NCI-H526 treated with DMSO at 0.1 percent for 48 hours (cell line): ENCODE measurements at regions not wholly inside any gene's neighbourhood (a gene's known extent, or its start where the extent isn't known, plus 50 kb on each side); places are given as distances from the start of the nearest gene placed in this dataset.
A peak's percentile ranks its signal among the peaks of the same experiment; 100 is the strongest.

Source experiments
- DNase-seq: peaks from one replicate; lab custom pipeline; 2025; lab: John Stamatoyannopoulos, UW

DNA sequence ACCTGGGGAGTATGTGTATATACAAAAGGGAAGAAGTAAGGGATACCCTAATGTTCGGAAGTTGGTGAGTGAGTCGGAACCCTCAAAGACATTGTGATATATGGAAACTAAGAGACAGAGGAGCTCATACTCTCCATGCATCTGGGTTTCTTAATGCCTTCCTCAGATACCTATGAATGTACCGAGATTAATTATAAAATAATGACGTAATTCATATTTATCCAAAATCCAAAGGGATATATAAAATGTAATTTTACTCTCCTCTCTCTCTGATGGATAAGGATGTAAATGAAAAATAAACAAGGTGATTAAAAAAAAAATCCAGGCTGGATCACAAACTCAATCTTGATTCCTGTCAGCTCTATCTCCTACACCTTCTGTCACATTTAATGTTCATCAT lies 275.9 kb upstream of the FAM241A start:
- DNase-seq, result no peak

DNA sequence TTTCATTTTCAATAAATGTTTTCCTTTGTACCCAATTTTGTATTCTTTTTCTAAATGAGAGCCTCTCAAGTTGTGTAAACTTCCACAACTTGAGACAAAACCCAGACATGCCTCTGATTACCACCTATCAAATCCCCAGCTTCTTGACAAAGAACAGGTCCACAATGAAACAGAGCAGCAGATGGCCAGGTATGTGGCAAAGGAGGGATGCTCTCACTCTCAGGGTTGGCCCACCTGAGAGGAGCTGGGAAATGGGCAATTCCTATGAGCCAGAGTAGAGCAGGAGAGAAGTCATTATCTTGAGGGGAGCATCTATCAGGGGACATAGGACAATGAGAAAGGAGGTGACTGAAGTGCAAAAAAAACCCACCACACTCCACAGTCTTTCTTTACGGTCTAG lies 273.5 kb upstream of the FAM241A start:
- DNase-seq, result no peak

DNA sequence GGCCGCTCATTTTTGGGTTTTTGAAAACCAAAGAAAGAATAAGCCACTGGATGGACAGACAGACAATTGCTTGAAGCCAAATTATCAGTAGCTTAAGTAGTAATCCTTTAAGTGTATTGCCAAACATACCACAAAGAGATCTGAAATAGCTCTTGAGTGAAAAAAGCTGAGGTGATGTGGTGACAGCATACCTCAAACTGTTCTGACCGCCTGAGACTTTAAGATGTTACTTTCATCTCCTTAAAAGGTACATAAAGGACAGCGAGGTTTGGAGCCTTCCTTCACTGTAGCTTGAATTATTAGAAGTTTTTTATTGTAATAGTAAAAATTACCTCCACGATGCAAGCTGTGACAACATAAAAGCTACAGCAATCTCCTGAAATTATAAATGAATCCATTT lies 271.5 kb upstream of the FAM241A start:
- no peak for DNase-seq

DNA sequence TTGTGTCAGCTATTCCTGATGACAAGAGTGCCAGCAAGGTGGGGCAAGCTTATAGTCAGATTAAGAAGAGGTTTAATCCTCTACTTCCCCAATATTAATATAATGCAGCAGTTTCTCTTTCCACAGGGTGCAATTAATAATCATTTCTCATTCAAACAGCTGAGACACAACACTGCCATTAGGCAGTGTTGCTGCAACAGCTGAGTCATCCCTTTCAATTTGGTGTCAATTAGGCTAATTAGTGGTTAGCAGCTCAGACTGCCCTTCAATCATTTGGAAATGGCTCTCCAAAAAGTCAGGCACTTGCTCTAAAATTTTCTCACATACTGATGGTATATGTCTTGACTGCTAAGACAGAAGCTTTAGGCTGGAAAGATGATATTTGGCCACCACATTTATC lies 265.7 kb upstream of the FAM241A start:
- no peak for DNase-seq

DNA sequence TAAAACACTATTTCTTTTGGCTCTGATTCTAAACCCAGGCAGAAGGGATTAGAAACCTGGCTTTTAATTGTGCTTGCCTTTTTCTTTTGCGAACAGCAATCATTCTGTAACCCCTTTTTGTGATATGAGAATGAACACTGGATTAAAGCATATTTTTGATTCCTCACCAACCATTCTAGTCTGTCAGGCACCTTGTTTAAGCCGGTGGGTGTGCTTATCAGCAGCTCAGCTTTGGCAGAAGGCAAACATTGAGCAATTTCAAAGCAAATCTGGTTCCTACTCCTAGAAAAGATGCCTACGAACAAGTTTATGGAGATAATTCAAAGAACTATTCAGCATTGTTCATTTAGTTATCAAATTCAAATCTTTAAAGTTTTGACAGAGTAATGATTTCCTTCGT lies 265.1 kb upstream of the FAM241A start:
- no peak for DNase-seq

DNA sequence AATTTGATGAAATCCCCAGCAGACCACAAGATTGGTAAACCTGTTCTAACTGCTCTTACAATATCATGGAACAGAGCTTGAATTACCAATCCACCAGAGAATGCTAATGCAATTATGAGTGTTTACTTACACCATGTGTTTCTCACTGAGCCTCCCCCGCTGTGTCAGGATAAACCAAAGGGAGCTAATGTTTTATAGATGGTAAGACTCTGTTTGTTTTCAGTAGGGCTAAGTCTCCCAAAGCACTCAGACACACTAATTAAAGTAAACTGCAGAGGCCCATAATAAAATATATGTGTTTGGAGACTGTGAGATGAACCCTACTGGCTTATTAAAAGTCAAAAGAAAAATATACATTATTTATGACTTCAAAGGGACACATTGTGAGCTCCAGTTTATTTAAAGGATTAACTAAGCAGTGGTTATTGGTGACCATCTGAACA lies 261.7 kb upstream of the FAM241A start:
- DNase-seq, result peak; percentile 19

DNA sequence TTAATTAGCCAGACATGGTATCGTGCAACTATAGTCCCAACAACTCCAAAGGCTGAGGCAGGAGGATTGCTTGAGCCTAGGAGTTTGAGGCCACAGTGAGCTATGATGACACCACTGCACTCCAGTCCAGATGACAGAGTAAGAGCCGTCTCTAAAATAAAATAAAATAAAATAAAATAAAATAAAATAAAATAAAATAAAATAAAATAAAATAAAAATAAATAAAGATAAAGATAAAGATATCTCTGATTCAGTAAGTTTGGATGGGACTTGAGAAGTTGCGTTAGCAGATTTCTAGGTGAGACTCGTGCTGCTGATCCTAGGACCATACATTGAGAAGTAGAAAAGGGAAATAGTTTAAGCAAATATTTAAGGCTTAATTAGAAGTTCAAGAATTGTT lies 254.8 kb upstream of the FAM241A start:
- DNase-seq, result no peak

DNA sequence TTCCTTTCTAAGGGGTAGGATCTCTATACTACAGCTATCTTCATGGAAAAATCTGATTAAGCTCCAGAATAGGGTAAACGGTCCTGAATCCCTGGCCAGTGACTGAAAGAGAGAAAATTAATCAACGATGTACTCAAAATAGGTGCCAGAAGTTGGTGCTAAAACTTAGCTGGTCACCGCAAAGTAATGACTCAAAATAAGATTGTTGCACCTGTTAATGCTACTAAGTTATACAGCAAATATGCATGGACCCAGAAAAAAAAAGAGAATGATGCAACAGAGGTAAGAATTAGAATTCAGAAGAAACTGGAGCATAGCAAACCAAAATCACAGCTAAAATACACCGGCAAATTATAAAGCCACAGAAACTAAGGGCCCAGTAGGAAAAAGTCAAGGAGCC lies 239.7 kb upstream of the FAM241A start:
- no peak for DNase-seq

DNA sequence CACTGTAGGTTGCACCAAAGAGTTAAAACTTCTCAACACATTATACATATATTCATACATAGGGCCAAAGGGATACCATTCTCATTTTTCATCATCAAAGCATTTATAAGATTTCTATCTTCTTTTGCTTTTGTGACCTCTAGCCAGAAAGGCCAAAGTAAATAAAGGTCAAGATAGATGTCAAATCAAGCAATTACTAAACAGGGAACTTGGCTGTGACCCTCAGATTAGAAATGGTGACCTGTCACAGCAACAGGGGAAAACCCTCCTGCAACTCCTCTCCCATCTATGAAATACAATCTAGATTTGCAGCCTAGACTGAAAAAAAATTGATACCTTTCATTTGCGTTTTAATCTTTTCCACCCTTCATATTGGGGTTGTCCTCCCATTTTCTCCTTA lies 225.6 kb upstream of the FAM241A start:
- DNase-seq, result no peak

DNA sequence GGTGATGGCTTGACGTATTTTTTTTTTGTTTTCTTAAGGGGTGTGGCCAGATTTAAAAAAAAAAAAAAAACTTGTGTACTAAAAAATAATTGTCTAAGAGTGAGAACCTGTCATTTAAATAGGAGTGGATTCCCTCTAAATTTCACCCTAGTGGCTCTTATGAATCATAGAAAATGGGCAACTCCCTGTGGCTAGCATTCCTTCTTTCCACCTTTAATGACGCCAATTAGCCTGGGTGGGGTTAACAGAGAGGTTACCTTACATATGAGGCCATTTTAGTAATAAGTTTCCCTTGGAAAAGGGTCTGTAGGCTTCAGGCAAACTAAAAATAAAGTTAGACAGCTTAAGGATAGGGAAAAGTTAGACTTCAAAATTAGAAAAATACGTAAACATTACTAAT lies 223.5 kb upstream of the FAM241A start:
- DNase-seq, result no peak

DNA sequence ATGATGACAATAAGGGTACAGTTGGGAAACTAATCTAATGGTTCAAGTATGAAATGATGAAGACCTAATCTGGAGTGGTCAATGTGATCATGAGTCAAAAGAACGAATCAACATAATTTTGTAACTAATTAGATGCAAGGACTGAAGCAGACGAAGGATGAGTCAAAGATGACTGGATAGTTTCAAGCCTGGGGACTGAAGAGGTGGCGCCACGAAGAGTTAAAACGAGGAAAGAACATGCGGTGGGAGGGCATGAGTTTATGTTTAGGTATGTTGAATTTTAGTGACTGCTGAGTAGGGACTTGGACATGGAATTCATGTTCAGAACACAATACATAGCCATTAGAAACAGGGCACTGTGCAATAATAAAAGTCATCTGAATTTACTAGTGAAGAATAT lies 221.5 kb upstream of the FAM241A start:
- no peak for DNase-seq

DNA sequence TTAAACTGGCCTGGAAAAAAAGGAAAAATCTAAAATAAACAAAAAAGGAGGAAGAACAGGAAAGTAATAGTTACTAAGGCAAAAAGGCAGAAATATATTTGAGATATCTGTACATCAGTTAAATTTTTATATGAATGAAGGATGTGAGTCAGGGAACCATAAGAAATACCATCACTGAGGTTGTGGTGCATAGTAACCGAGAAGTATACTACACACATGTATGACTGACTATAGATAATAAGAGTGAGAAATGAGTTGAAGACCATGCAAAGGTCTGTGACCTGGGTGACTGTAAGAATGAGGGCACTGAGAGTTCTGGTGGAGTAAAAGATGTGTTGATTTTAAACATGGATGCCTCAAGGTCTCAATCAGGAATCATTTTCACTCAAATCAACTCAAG lies 220.6 kb upstream of the FAM241A start:
- DNase-seq, result no peak

DNA sequence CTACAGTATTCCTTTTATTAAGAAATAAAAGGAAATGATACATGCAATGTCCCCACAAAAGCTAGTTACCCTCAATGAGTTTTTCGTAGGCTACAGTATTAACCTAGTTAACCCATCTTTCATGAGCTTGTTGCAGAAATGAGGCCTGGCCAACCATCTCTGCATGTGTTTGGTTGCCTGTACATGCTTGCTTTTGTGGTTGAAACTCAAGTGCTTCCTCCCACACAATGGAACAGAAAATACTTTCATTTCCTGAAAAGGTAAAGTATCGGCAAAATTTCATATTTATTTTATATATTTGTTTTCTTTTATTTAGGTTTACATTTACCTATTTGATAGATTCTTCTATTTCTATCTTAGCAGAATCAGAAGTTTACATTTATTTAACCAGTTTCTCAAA lies 214.6 kb upstream of the FAM241A start:
- no peak for DNase-seq

DNA sequence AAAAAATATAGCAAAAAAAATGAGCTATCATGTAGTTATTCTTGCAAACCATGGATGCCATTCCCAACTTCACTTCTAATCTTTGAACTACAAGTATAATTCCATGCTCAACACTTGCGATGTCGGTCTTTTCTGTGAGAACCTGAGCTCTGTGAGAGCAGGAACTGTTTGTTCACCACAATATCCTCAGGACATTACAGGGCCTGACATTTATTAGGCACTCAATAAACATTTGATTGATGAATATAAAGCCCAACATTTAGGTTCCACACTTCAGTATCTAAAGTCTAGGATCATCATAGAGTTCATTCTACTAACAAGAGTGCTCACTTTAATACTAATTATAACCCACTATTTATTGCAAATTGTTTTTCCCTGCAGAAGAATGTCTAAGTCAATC lies 211.6 kb upstream of the FAM241A start:
- no peak for DNase-seq

DNA sequence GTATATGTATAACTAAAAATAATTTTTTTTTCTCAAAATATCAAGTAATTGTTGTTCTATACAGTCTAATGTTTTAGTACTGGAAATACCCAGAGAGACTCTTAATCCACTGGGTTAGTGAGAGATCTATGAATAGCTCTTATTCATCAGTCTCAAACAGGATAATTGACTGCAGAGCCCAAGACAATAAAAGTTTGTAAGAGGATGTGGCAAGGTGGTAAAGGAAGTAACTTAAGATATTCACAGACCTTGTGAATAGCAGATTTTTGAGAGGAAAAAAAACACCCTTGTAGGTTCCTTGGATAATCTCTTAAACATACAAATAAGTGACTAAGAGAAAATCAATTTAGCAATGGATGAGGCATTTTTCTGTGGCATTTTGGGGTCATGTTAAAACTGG lies 210.9 kb upstream of the FAM241A start:
- DNase-seq, result no peak

DNA sequence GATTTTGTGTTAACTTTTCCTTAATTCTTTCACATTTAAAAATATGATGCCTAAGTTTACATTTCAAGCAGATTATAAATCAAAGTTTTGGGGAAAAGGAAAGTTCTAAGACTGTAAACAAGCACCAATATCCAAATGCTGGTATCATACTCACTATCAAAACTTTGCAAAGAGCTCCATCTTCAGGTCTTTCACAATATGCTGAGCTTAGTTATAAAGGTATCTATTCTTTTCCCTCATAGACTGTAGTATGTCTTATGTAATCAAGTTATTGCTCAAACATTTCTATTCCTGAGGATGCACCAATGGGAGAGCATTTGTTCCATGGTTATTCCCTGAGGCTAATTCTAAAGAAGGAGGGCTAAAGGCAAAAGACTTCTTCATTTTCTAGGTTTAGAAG lies 207.9 kb upstream of the FAM241A start:
- DNase-seq, result peak; percentile 50

DNA sequence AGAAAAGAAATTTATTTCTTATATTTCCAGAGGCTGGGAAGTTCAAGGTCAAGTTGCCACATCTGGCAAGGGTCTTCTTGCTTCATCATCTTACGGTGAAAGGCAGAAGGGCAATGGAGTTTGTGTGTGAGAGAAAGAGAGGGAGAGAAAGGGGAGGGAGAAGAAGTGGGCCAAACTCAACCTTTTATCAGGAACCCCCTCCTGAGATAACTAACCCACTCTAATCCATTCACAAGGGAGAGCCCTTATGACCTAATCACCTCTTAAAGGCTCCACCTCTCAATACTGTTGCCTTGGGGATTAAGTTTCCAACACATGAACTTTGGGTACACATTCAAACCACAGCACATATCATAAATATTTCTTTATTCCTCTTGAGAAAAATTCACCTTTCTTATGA lies 203.3 kb upstream of the FAM241A start:
- no peak for DNase-seq

DNA sequence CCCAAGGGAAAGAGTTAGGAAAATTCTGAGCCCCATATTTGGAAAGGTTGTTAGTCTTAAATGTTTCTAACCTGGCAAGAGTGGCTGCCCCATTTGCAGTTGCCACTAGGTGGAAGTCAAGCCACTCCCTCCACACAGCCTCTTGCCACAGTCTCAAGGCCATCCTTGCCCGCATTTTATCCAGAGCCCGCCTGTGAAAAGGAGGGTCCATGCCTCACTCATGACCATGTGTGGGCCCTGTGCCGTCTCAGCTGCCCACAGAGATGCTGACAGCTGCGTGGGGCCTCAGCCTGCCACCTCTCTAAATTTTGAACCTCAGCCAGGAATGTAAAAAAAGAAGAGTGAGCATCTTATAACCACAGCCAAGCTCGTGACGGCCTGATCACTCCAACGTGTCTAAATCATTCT lies 201.5 kb upstream of the FAM241A start:
- DNase-seq, result peak; percentile 45

DNA sequence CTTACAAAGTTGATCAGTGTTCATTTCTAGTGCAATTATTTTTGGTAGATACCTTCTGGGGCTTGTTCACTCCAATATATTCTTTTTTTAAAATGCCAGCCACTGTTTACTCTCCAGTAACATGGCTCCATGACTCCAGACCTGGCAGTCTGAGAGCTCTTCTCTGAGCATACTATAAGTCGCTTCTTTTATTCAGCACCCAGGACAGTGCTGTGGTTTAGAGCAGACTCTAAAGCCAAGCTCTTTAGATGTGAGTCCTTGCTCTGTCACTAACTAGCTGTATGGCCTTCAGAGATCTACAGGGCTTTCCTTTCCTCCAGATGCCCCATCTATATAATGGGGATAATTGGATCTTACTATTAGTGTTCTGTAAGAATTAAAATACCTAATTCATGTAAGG lies 200.2 kb upstream of the FAM241A start:
- DNase-seq, result no peak

DNA sequence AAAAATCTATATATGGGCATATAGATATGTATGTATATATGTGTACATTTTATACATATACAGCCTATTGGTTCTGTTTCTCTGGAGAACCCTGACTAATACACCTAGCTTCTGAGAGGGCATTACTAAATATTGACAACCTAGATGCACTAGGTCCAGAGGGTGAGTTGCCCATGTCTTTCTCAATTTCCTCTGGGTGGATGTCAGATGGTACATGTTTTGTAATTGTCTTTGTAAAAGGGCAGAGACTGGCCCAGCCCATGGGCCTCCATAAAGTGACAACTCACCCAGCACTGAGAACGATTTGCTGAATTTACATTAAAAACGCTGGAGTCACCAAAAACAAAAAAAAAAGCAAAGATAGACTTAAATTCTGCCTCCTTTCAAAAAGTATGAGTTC lies 198.5 kb upstream of the FAM241A start:
- no peak for DNase-seq

DNA sequence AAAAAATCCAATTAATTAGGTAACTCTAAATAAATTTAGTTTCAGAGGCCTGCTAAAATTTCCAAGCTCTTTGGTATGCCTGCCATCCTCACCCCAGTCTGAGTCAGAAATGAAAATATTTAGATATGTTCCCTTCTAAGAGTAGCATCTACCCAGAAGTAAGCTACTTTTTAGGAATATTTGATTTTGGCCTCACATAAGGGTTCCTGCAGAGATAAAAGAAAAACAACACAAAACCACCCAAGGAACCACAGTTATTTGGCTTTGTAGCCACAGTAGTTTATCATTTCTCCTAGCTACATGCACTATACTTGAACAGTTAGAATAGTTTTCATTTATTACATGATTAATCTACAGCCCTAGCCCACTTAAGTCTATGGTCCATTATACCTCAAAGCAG lies 192.6 kb upstream of the FAM241A start:
- no peak for DNase-seq

DNA sequence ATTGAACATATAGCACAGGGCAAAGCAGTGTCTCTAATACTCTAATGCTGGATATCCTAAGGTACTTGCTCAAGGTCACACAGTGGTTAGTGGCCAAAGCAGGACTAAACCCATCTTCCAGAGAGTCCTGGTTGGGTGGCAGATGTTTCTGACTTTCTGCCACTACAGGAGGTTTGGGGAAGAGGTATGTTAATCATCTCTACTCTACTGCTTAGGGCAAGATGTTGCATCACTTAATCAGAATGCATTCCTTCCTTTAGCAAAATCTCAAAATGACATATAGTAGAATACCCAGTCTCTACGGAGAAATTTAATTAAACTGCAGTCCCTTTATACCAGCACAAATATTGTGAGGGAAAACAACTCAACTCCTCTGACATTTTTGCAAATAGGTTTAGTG lies 190.7 kb upstream of the FAM241A start:
- DNase-seq, result no peak

DNA sequence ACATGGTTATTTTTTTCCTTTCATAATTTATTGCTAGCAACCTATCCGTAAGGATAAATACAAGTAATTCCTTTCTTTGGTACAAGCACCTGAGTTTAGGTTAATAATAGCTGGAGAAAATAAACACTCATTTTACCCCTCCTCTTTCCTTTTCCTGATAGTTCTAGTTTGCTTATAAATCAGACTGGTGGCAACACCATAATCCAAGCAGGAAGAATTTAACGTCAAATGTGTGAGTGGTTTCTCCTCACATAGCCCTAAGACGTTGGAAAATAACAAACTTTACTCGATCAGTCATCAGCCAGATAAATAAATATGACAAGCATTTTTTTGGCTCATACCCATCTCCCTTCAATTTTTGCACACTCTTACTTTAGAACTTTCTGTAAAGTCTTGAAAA lies 190.3 kb upstream of the FAM241A start:
- DNase-seq, result no peak

DNA sequence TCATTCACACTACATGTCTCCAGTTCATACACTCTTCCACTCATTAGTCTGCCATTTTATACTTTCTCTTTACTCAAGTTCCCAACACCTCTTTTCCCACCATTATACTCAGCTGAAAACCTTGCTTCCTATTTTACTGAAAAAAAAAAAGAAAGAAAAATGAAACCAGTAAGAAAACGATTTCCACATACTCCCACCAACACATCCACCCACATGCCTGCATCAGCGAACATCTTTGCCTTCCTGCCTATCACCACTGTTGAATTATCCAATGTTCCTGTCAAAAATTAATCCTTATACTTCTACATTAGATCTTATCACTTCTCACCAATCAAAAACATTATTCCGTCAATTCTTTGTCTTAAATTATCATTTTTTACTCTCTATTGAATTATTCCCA lies 188.1 kb upstream of the FAM241A start:
- DNase-seq, result no peak

DNA sequence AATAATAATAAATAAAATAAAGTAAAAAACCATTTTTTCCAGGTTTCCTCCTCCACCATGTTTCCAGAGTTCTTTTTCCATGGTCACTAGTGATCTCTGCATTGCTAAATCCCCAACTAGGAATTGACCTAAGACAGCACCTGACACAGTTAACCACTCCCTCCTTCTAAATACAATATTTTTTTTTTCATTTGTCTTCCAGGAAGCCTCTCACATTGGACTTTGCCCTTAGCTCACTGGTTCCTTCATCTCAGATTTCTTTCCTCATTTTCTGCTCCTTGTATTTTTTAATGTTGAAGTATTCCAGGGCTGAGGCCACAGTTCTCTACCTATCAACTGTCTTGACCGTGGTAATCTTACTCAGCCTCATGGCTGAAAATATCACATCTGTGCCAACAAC lies 187.3 kb upstream of the FAM241A start:
- no peak for DNase-seq
